Hepatocyte (in vitro differentiated cells): ENCODE measurements at regions not wholly inside any gene's neighbourhood (a gene's known extent, or its start where the extent isn't known, plus 50 kb on each side); places are given as distances from the start of the nearest gene placed in this dataset.

Experiments used
- DNase-seq: peaks from one replicate; pipeline ENCODE4 v3.0.0-alpha.2; 2016; ENCODE audit warnings: low spot score
- H2AFZ ChIP-seq: fragments of 200-600 bp; sonication (generic); 2 replicates; pipeline ENCODE4 v1.6.0; 2016; ENCODE audit warnings: antibody characterized with exemption, mild to moderate bottlenecking
- H3K27ac ChIP-seq: fragments of 200-600 bp; sonication (generic); 2 replicates; pipeline ENCODE4 v1.5.1; 2016; ENCODE audit warnings: mild to moderate bottlenecking
- H3K27me3 ChIP-seq: fragments of 200-600 bp; sonication (generic); 2 replicates; pipeline ENCODE4 v1.6.1; 2016
- H3K36me3 ChIP-seq: fragments of 200-600 bp; sonication (generic); replicated peaks from 2 replicates; pipeline ENCODE4 v1.5.1; 2016; ENCODE audit warnings: low read depth; ENCODE audit not compliant: insufficient read depth
- H3K4me1 ChIP-seq: fragments of 200-600 bp; sonication (generic); 2 replicates; pipeline ENCODE4 v1.5.1; 2016; ENCODE audit warnings: mild to moderate bottlenecking, moderate library complexity; ENCODE audit not compliant: insufficient read depth
- H3K4me2 ChIP-seq: fragments of 200-600 bp; sonication (generic); 2 replicates; pipeline ENCODE4 v1.6.0; 2016
- H3K4me3 ChIP-seq: fragments of 200-600 bp; sonication (generic); 2 replicates; pipeline ENCODE4 v1.5.1; 2016; ENCODE audit warnings: mild to moderate bottlenecking
- H3K79me2 ChIP-seq: fragments of 200-600 bp; sonication (generic); 2 replicates; pipeline ENCODE4 v1.6.0; 2017; ENCODE audit warnings: mild to moderate bottlenecking
- H3K9me2 ChIP-seq: fragments of 200-600 bp; sonication (generic); replicated peaks from 2 replicates; pipeline ENCODE4 v1.6.0; 2017; ENCODE audit warnings: mild to moderate bottlenecking; ENCODE audit not compliant: insufficient read depth
- H3K9me3 ChIP-seq: fragments of 200-600 bp; sonication (generic); 2 replicates; pipeline ENCODE4 v1.5.1; 2016; ENCODE audit warnings: low read depth, mild to moderate bottlenecking
- H4K20me1 ChIP-seq: fragments of 200-600 bp; sonication (generic); 2 replicates; pipeline ENCODE4 v1.6.0; 2016; ENCODE audit warnings: mild to moderate bottlenecking; ENCODE audit not compliant: insufficient read depth, poor library complexity, severe bottlenecking
- CTCF ChIP-seq: fragments of 200-600 bp; sonication (generic); IDR thresholded peaks from 2 replicates; pipeline ENCODE4 v1.5.1; 2016; ENCODE audit warnings: antibody characterized with exemption, mild to moderate bottlenecking; ENCODE audit not compliant: poor library complexity
- EZH2 ChIP-seq: fragments of 200-600 bp; sonication (generic); IDR thresholded peaks from 2 replicates; pipeline ENCODE4 v1.6.1; 2016; ENCODE audit warnings: antibody characterized with exemption, mild to moderate bottlenecking, borderline replicate concordance
- EZH2phosphoT487 ChIP-seq: fragments of 200-600 bp; sonication (generic); IDR thresholded peaks from one replicate; pipeline ENCODE4 v1.6.1; 2018; ENCODE audit warnings: antibody characterized with exemption, mild to moderate bottlenecking, low read depth, moderate library complexity; ENCODE audit not compliant: unreplicated experiment, severe bottlenecking
- WGBS: methylation state at CpG from one replicate; pipeline ENCODE4 v1.1.6; 2016; ENCODE audit warnings: low lambda C conversion rate; ENCODE audit errors: missing lambda C conversion rate; 5-methylcytosine and 5-hydroxymethylcytosine counted together

- H3K9me3 ChIP-seq = no peaks in the 10 kb centered on the region
- no peak for DNase-seq
- H3K9me2 ChIP-seq = no peaks in the 10 kb centered on the region
- no peaks in the 10 kb centered on the region for H3K36me3 ChIP-seq
- H3K4me2 ChIP-seq = no peak overlapping the region
- TF ChIP-seq EZH2phosphoT487 = no peak
- TF ChIP-seq CTCF = no peak
- no peak for TF ChIP-seq EZH2
- H4K20me1 ChIP-seq = no peaks in the 10 kb centered on the region
- no peaks in the 10 kb centered on the region for H3K27me3 ChIP-seq
- no peaks in the 10 kb centered on the region for H3K4me1 ChIP-seq
- no peaks in the 10 kb centered on the region for H3K79me2 ChIP-seq
- no peak overlapping the region for H3K27ac ChIP-seq
- WGBS = 26% methylated on average over 2 of the region's 2 CpGs
- no peak overlapping the region for H2AFZ ChIP-seq
- H3K4me3 ChIP-seq = no peak overlapping the region
These were observed 218.5 kb upstream of the TLL1 start for GRCh38 chr4:165654556-165654955.

- H3K9me2 ChIP-seq = no peaks in the 10 kb centered on the region
- no peak overlapping the region for H2AFZ ChIP-seq
- H3K9me3 ChIP-seq = no peaks in the 10 kb centered on the region
- H3K79me2 ChIP-seq = no peaks in the 10 kb centered on the region
- DNase-seq = no peak
- H3K27ac ChIP-seq = no peak overlapping the region
- H3K27me3 ChIP-seq = no peaks in the 10 kb centered on the region
- WGBS = 67% methylated on average over 1 of the region's 1 CpG
- no peak overlapping the region for H3K4me2 ChIP-seq
- no peak for TF ChIP-seq CTCF
- TF ChIP-seq EZH2phosphoT487 = no peak
- TF ChIP-seq EZH2 = no peak
- H3K36me3 ChIP-seq = no peaks in the 10 kb centered on the region
- no peaks in the 10 kb centered on the region for H4K20me1 ChIP-seq
- no peaks in the 10 kb centered on the region for H3K4me1 ChIP-seq
- no peak overlapping the region for H3K4me3 ChIP-seq
These were observed 216.6 kb upstream of the TLL1 start for GRCh38 chr4:165656399-165656798.

- no peaks in the 10 kb centered on the region for H3K79me2 ChIP-seq
- H3K27ac ChIP-seq = no peak overlapping the region
- 47% methylated on average over 4 of the region's 4 CpGs for WGBS
- H3K4me2 ChIP-seq = no peak overlapping the region
- no peak overlapping the region for H3K4me3 ChIP-seq
- TF ChIP-seq EZH2phosphoT487 = no peak
- no peak for TF ChIP-seq CTCF
- no peak for TF ChIP-seq EZH2
- no peaks in the 10 kb centered on the region for H4K20me1 ChIP-seq
- no peak overlapping the region for H2AFZ ChIP-seq
- H3K4me1 ChIP-seq = no peaks in the 10 kb centered on the region
- no peaks in the 10 kb centered on the region for H3K36me3 ChIP-seq
- H3K9me3 ChIP-seq = no peaks in the 10 kb centered on the region
- DNase-seq = no peak
- H3K27me3 ChIP-seq = no peaks in the 10 kb centered on the region
- H3K9me2 ChIP-seq = no peaks in the 10 kb centered on the region
These were observed 216.1 kb upstream of the TLL1 start for GRCh38 chr4:165656829-165657490.
